D721Med (cell line): ENCODE measurements at regions not wholly inside any gene's neighbourhood (a gene's known extent, or its start where the extent isn't known, plus 50 kb on each side); places are given as distances from the start of the nearest gene placed in this dataset.

Source experiments
- DNase-seq: peaks from one replicate; pipeline ENCODE4 v3.0.0; 2011; ENCODE audit warnings: low spot score; ENCODE audit not compliant: insufficient read length
- FAIRE-seq: peaks from 2 replicates; lab custom pipeline; 2011; peaks lifted over from hg19 to GRCh38; lab: Jason Lieb, UNC
- TF ChIP-seq, protein P1 (sequence below): IDR thresholded peaks from 2 replicates; pipeline ENCODE4 v1.5.1; 2012; ENCODE audit warnings: mild to moderate bottlenecking, control low read depth; ENCODE audit not compliant: insufficient read depth; ENCODE audit errors: missing control alignments

DNA sequence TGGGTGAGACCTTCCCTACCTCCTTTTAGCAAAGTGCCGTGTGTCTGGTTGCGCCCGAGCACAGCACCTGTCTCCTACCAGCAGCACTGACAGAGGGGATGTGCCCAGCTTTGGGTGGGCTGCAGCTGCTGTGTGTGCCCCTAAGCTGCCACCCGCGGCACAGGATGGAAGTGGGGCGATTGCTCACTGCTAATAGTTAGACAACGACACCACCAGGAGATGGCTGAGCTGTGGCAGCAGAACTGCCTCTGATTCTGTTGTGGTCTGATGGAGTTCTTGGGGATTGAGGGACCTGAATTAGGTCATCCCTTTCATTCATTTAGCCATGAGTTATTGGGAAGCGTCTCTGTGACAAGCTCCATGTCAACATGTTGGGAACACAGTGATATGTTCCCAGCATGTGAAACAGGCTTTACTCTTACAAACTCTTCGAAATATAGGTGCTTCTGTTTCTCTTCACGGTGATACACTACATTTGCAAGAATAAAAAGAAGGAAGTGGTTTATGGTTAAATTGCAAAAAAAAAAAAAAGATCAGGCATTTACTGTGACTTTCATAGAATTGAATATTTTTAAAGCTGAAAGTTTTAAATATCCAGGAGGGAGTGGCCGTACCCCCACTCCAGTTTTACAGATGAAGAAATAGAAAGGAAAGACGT is 184.4 kb downstream of the MAF start:
- TF ChIP-seq, protein P1, sequence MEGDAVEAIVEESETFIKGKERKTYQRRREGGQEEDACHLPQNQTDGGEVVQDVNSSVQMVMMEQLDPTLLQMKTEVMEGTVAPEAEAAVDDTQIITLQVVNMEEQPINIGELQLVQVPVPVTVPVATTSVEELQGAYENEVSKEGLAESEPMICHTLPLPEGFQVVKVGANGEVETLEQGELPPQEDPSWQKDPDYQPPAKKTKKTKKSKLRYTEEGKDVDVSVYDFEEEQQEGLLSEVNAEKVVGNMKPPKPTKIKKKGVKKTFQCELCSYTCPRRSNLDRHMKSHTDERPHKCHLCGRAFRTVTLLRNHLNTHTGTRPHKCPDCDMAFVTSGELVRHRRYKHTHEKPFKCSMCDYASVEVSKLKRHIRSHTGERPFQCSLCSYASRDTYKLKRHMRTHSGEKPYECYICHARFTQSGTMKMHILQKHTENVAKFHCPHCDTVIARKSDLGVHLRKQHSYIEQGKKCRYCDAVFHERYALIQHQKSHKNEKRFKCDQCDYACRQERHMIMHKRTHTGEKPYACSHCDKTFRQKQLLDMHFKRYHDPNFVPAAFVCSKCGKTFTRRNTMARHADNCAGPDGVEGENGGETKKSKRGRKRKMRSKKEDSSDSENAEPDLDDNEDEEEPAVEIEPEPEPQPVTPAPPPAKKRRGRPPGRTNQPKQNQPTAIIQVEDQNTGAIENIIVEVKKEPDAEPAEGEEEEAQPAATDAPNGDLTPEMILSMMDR = no peak
- DNase-seq = no peak
- no peak for FAIRE-seq

DNA sequence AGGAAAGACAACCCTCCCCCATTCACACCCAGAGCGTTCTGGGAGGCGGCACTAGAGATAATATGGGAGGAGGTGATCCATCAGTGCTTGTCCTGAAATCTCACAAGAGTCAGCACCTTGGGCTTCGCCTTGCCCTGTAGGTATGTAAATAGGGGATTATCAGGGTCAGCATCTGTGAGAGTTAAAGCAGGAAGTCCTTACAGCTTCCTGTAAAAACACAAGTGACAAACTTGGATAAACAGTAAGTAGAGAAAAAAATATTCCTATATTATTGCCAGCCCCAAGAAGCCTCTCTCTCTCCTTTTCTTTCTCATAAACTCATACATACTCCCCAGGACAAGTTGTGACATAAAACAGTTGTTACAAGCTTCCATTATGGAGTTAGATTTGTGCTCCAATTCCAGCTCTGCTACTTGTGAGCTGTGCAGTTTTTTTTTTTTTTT is 187.7 kb downstream of the MAF start:
- FAIRE-seq (no peak), DNase-seq (no peak)
- TF ChIP-seq, protein P1 = no peak

DNA sequence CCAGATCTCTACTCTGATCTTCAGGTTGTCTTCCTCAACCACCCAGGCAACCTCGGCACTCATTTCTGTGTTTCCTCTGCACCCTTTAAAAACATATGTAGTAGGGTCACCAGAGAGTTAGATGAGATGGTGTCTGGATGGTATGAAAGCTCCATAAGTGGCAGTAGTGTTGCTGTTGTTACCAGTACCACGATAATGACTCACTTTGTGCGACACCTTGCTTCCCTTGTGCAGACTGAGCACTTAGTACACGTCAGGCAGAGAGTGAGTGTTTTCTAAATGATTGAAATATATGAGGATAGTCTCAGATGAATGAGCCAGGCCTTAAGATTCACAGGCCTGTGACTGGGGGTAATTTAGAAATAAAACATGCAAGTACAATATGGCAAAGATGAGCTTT is 188.7 kb downstream of the MAF start:
- TF ChIP-seq, protein P1 = no peak
- DNase-seq (no peak), FAIRE-seq (no peak)

DNA sequence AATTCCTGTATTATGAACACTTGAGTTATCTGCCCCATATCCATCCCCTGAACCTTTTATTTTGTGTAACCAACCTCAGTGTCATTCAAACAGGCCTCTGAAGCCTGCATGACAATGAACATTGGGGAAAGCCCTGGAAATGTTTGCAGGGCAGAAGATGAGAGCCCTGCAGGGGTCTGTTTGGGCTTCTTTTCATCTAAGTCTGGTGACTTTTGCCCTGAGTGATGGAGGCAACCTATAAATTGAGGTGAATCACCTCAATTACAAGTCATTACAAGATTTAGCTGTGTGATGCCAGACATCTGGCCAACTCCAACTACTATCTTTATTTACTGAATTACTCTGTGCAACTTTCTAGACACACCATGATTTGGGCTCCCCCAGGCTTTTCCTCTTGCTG is 189.2 kb downstream of the MAF start:
- TF ChIP-seq, protein P1 = no peak
- FAIRE-seq = no peak
- no peak for DNase-seq

DNA sequence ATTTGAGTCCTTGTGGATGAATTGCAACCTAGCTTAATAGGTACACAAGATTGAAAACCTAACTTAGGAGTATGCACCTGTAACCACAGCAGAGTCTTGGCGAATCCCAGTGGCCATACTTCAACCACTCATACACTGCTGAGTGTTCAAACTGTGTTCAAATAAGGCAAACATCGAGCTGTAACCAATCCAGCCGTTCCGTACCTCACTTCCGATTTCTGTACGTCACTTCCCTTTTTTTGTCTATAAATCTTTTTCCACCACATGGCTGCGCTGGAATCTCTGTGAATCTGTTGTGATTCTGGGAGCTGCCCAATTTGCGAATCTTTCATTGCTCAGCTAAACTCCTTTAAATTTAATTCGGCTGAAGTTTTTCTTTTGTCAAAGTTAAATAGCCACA is 190.6 kb downstream of the MAF start:
- DNase-seq (no peak), FAIRE-seq (no peak)
- TF ChIP-seq, protein P1 = no peak

DNA sequence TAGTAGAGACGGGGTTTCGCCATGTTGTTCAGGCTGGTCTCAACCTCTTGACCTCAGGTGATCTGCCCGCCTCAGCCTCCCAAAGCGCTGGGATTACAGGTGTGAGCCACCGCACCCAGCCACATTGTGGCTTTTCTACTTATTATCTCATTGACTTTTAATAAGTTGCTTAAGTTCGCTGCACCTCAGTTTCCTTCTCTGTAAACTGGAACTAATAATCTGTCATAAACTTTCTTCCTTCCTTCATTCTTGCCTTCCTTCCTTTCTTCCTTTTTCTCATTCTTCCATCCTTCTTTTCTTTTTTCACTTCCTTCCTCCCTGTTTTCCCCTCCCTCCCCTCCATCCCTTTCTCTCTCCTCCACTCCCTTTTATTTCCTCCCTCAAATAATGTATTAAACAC is 192.2 kb downstream of the MAF start:
- FAIRE-seq (no peak), DNase-seq (no peak)
- TF ChIP-seq, protein P1 = no peak

DNA sequence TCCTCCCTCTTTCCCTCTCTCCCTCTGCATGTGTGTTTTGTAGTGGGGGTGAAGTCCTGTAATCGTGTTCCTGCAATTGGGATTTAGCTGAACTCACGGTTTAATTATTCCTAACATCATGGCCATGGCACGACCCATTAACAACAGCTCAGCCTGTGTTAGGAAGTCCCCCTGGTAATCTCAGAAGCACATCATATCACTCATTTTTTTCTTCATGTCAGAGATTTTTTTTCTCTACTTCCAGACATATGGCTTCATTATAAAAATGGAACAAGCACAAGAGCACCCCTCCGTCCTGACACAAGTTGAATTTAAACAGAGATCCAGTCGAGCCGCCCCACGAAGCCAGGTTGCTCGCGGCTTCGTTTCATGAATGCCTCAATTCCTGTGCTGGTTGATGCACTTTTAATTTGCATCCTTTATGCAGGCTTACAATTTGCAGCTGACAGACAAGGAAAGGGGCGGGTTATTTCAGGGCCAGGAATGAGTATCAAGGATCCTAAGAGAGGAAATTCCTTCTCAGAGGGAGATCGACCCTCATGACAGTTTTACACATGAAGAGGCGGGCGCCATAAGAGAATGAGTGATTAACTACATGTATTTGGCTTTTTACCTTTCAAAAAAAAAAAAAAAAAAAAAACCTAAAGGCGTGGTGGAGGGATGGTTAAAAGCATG is 192.9 kb downstream of the MAF start:
- TF ChIP-seq, protein P1 = no peak
- no peak for FAIRE-seq

More for the DNA sequence above, 192.9 kb downstream of the MAF start:
- DNase-seq = no peak
